H1 (cell line): ENCODE measurements at regions not wholly inside any gene's neighbourhood (a gene's known extent, or its start where the extent isn't known, plus 50 kb on each side); places are given as distances from the start of the nearest gene placed in this dataset.

ENCODE experiments used
- EGR1 ChIP-seq: IDR thresholded peaks from 2 replicates; pipeline ENCODE4 v1.6.1; 2011; ENCODE audit warnings: low read depth, low read length, borderline replicate concordance
- GABPA ChIP-seq: IDR thresholded peaks from 2 replicates; pipeline ENCODE4 v1.6.1; 2011; ENCODE audit warnings: mild to moderate bottlenecking, low read length, moderate library complexity, borderline replicate concordance; ENCODE audit not compliant: insufficient read depth
- JUND ChIP-seq: IDR thresholded peaks from 2 replicates; pipeline ENCODE4 v1.6.1; 2011; ENCODE audit warnings: mild to moderate bottlenecking, improper control_type of control experiment, low read length
- POLR2A ChIP-seq, 2 experiments: IDR thresholded peaks; 1 replicate in 1 of 2; 2 replicates in 1 of 2; pipeline ENCODE4 v1.6.1; 2011; ENCODE audit warnings: low read depth in 2 of 2, low read length in 2 of 2, mild to moderate bottlenecking in 2 of 2; ENCODE audit errors: control extremely low read depth in 1 of 2
- SIX5 ChIP-seq: IDR thresholded peaks from 2 replicates; pipeline ENCODE4 v1.6.1; 2011; ENCODE audit warnings: mild to moderate bottlenecking, low read depth, low read length
- TF ChIP-seq, protein P1 (sequence below), 3 experiments: IDR thresholded peaks; 1 replicate in 2 of 3; 2 replicates in 1 of 3; pipeline versions ENCODE4 v1.5.1 to v1.6.1; 2011; ENCODE audit warnings: low read length in 3 of 3, mild to moderate bottlenecking in 3 of 3, inconsistent platforms in 2 of 3, low read depth in 1 of 3, moderate library complexity in 1 of 3; ENCODE audit not compliant: insufficient read depth in 1 of 3; ENCODE audit errors: control extremely low read depth in 1 of 3

DNA sequence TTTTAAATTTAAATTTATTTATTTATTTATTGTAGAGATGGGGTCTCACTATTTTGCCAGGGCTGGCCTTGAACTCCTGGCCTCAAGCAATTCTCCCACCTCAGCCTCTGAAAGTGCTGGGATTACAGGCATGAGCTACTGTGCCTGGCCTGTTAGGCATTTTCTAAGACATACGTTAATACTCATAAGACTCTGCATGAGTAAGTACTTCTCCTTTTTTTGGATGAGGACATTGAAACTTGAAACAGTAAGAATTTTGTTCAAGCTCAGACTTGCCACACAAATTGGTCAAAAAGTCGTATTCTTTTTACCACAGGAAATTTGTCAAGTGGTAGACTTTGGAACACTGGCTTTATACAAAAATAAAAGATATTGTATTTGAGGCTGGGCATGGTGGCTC, 187.4 kb upstream of the RASSF8 start:
- TF ChIP-seq, protein P1, sequence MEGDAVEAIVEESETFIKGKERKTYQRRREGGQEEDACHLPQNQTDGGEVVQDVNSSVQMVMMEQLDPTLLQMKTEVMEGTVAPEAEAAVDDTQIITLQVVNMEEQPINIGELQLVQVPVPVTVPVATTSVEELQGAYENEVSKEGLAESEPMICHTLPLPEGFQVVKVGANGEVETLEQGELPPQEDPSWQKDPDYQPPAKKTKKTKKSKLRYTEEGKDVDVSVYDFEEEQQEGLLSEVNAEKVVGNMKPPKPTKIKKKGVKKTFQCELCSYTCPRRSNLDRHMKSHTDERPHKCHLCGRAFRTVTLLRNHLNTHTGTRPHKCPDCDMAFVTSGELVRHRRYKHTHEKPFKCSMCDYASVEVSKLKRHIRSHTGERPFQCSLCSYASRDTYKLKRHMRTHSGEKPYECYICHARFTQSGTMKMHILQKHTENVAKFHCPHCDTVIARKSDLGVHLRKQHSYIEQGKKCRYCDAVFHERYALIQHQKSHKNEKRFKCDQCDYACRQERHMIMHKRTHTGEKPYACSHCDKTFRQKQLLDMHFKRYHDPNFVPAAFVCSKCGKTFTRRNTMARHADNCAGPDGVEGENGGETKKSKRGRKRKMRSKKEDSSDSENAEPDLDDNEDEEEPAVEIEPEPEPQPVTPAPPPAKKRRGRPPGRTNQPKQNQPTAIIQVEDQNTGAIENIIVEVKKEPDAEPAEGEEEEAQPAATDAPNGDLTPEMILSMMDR (IDR thresholded peaks at IDR 0.05; ENCODE audit: control extremely low read depth in 1 of 3, insufficient read depth in 1 of 3, low read depth in 1 of 3, low read length in 3 of 3) = no peak
- TF ChIP-seq JUND (no peak), POLR2A (IDR thresholded peaks at IDR 0.05; ENCODE audit: control extremely low read depth in 1 of 2, low read depth in 2 of 2, low read length in 2 of 2) (no peak), SIX5 (no peak), GABPA (no peak), EGR1 (no peak)
